ENCODE measurements at regions not wholly inside any gene's neighbourhood (a gene's known extent, or its start where the extent isn't known, plus 50 kb on each side); places are given as distances from the start of the nearest gene placed in this dataset.

DNA sequence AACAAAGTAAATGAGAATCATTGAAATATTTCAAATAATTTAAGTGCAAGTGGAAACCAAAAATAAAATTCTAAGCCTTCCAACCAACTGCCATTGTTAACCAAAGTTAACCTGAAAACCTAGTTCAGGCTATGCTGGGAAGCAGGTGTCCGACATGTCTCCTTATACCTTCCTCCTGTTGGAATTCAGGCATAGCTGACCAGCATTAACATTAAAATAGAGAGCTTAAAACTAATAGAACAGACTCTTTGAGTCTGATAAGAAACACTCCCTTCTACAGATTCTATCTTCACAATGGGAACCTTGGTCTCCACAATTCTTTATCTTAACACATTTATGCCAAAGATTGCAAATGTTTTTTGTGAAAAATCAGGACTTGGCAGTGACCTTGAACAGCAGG is 1004.9 kb upstream of the NRXN1 start:
- H3K4me1 ChIP-seq (ENCODE audit: control insufficient read depth, insufficient read depth, low read length), result no peaks in the 10 kb centered on the region
- no TSS peak for BruUV-seq (replicated peaks)
- no peak for FAIRE-seq
- SMC1A ChIA-PET (ENCODE audit: uncharacterized antibody, unreplicated experiment), result no interaction called here
- RAD21 ChIA-PET (ENCODE audit: unreplicated experiment), result no interaction called here
- H3K27me3 ChIP-seq (replicated peaks in 1 of 2; ENCODE audit: control insufficient read depth in 2 of 2, insufficient read depth in 2 of 2, low read length in 1 of 2), result no peaks in the 10 kb centered on the region
- no peaks in the 10 kb centered on the region for H3K36me3 ChIP-seq (ENCODE audit: control insufficient read depth in 2 of 2, insufficient read depth in 2 of 2, low read length in 1 of 2)
- WGBS (ENCODE audit: insufficient coverage, insufficient replicate concordance, low lambda C conversion rate, missing lambda C conversion rate), result 0% methylated on average over 1 of the region's 1 CpG
- H3K9me3 ChIP-seq (replicated peaks; ENCODE audit: control insufficient read depth, insufficient read depth, low read length), result no peaks in the 10 kb centered on the region
- TF ChIP-seq SUZ12 (IDR thresholded peaks at IDR 0.05; ENCODE audit: unreplicated experiment) (no peak), NR2C1 (IDR thresholded peaks at IDR 0.05) (no peak), ASH2L (IDR thresholded peaks at IDR 0.05; ENCODE audit: borderline replicate concordance, low read depth) (no peak), EP300 (IDR thresholded peaks at IDR 0.05; ENCODE audit: borderline replicate concordance in 1 of 2, control insufficient read depth in 1 of 2, low read depth in 2 of 2, low read length in 2 of 2) (no peak)
- POLR2A ChIA-PET, result no interaction called here
- DNase-seq (ENCODE audit: low read depth, low spot score), result no peak
- in situ Hi-C loops (cut with MboI), result no loop called here
- no peak overlapping the region for H3K4me3 ChIP-seq
- CTCF ChIA-PET, result no interaction called here
- no peak for ATAC-seq
- no peak overlapping the region for H3K4me2 ChIP-seq (ENCODE audit: control insufficient read depth, insufficient read depth)
- no peak overlapping the region for H3K27ac ChIP-seq (ENCODE audit: control insufficient read depth, insufficient read depth)
- intact Hi-C loops (cut with micrococcal nuclease; ENCODE audit: unreplicated experiment), result no loop called here
- no peaks in the 10 kb centered on the region for H4K20me1 ChIP-seq (ENCODE audit: control insufficient read depth, insufficient read depth)
- no peak overlapping the region for H2AFZ ChIP-seq (ENCODE audit: control insufficient read depth, low read depth, low read length)
- H3K79me2 ChIP-seq (ENCODE audit: control insufficient read depth, insufficient read depth, low read length), result no peaks in the 10 kb centered on the region
- no peak overlapping the region for H3K9ac ChIP-seq (ENCODE audit: control insufficient read depth, insufficient read depth, low read length)

DNA sequence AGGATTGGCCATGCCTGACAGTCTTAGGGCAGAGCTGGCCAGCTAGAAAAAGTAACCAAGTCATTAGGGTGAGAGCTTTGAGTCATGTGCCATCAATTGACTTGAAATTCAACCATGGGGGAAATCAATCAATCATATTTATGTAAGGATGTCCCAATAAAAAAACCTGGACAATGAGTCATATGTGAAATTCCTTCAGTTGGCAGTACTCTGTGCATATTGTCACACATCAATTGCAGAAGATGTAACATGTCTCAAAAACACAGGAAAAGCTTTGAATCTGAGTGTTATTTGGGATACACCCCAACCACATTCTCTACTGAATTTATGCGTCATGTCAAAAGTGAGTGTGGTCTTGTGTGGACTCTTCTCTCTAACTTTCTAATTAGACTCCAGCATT is 1004.1 kb upstream of the NRXN1 start:
- no TSS peak for BruUV-seq (replicated peaks)
- no peak overlapping the region for H3K4me3 ChIP-seq
- no peaks in the 10 kb centered on the region for H3K36me3 ChIP-seq (ENCODE audit: control insufficient read depth in 2 of 2, insufficient read depth in 2 of 2, low read length in 1 of 2)
- no peak overlapping the region for H3K4me2 ChIP-seq (ENCODE audit: control insufficient read depth, insufficient read depth)
- no peaks in the 10 kb centered on the region for H3K4me1 ChIP-seq (ENCODE audit: control insufficient read depth, insufficient read depth, low read length)
- no peaks in the 10 kb centered on the region for H3K9me3 ChIP-seq (replicated peaks; ENCODE audit: control insufficient read depth, insufficient read depth, low read length)
- WGBS (ENCODE audit: insufficient coverage, insufficient replicate concordance, low lambda C conversion rate, missing lambda C conversion rate), result 85% methylated on average over 1 of the region's 1 CpG
- no peak overlapping the region for H3K9ac ChIP-seq (ENCODE audit: control insufficient read depth, insufficient read depth, low read length)
- SMC1A ChIA-PET (ENCODE audit: uncharacterized antibody, unreplicated experiment), result interaction anchor here (0.8 kb wide), 1 partner anchor 111 kb away, joined by 3 read pairs; no protein-coding TSS in a partner anchor
- DNase-seq (ENCODE audit: low read depth, low spot score), result no peak
- POLR2A ChIA-PET, result no interaction called here
- no peak overlapping the region for H3K27ac ChIP-seq (ENCODE audit: control insufficient read depth, insufficient read depth)
- TF ChIP-seq SPI1 (IDR thresholded peaks at IDR 0.05; ENCODE audit: borderline replicate concordance, insufficient read depth, low read depth, low read length), result no peak
- TF ChIP-seq TARDBP (IDR thresholded peaks at IDR 0.05; ENCODE audit: borderline replicate concordance), result no peak
- no peak for TF ChIP-seq SUZ12 (IDR thresholded peaks at IDR 0.05; ENCODE audit: unreplicated experiment)
- TF ChIP-seq CBX5 (IDR thresholded peaks at IDR 0.05; ENCODE audit: low read depth), result no peak
- no peak for TF ChIP-seq PAX5 (IDR thresholded peaks at IDR 0.05; ENCODE audit: borderline replicate concordance, low read depth, low read length)
- no peak for TF ChIP-seq ZZZ3 (IDR thresholded peaks at IDR 0.05; ENCODE audit: control insufficient read depth, insufficient read length, low read depth)
- TF ChIP-seq, protein P1, sequence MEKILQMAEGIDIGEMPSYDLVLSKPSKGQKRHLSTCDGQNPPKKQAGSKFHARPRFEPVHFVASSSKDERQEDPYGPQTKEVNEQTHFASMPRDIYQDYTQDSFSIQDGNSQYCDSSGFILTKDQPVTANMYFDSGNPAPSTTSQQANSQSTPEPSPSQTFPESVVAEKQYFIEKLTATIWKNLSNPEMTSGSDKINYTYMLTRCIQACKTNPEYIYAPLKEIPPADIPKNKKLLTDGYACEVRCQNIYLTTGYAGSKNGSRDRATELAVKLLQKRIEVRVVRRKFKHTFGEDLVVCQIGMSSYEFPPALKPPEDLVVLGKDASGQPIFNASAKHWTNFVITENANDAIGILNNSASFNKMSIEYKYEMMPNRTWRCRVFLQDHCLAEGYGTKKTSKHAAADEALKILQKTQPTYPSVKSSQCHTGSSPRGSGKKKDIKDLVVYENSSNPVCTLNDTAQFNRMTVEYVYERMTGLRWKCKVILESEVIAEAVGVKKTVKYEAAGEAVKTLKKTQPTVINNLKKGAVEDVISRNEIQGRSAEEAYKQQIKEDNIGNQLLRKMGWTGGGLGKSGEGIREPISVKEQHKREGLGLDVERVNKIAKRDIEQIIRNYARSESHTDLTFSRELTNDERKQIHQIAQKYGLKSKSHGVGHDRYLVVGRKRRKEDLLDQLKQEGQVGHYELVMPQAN (conservative IDR thresholded peaks at IDR 0.05), result no peak
- TF ChIP-seq JUNB (IDR thresholded peaks at IDR 0.05), result no peak
- no peak for TF ChIP-seq RFX5 (IDR thresholded peaks at IDR 0.05; ENCODE audit: low read depth, low read length)
- no peak for TF ChIP-seq FOS (IDR thresholded peaks at IDR 0.05; ENCODE audit: borderline replicate concordance, extremely low read depth, insufficient read length)
- no peak for TF ChIP-seq FOXK2 (IDR thresholded peaks at IDR 0.05)
- TF ChIP-seq IKZF1 (conservative IDR thresholded peaks at IDR 0.05), result no peak
- no peaks in the 10 kb centered on the region for H3K27me3 ChIP-seq (replicated peaks in 1 of 2; ENCODE audit: control insufficient read depth in 2 of 2, insufficient read depth in 2 of 2, low read length in 1 of 2)
- intact Hi-C loops (cut with micrococcal nuclease; ENCODE audit: unreplicated experiment), result no loop called here
- RAD21 ChIA-PET (ENCODE audit: unreplicated experiment), result no interaction called here
- no peak overlapping the region for H2AFZ ChIP-seq (ENCODE audit: control insufficient read depth, low read depth, low read length)
- CTCF ChIA-PET, result no interaction called here
- H3K79me2 ChIP-seq (ENCODE audit: control insufficient read depth, insufficient read depth, low read length), result no peaks in the 10 kb centered on the region
- ATAC-seq, result no peak
- no peak for FAIRE-seq
- H4K20me1 ChIP-seq (ENCODE audit: control insufficient read depth, insufficient read depth), result no peaks in the 10 kb centered on the region
- in situ Hi-C loops (cut with MboI), result no loop called here
